ENCODE measurements at regions not wholly inside any gene's neighbourhood (a gene's known extent, or its start where the extent isn't known, plus 50 kb on each side); places are given as distances from the start of the nearest gene placed in this dataset.

- Histone ChIP-seq H3K9ac (ENCODE audit: low read depth, low read length) (no peak overlapping the region), H3K36me3 (ENCODE audit: control insufficient read depth, insufficient read depth, low read length) (no peaks in the 10 kb centered on the region), H3K4me1 (ENCODE audit: control insufficient read depth, insufficient read depth, low read length) (peaks cover 18% of the 10 kb centered on the region), H3K4me3 (ENCODE audit: low read depth, low read length) (no peak overlapping the region), H3K27me3 (ENCODE audit: control insufficient read depth, insufficient read depth, low read length) (no peaks in the 10 kb centered on the region), H3K27ac (ENCODE audit: low read depth, low read length) (no peak overlapping the region), H3K9me3 (ENCODE audit: control insufficient read depth, insufficient read depth, low read length) (no peaks in the 10 kb centered on the region)
Measured at GRCh38 chr12:41966001-41966400, 178.7 kb downstream of the GXYLT1 start.

GRCh38 chr12:41963398-41963797, 181.3 kb downstream of the GXYLT1 start:
- Histone ChIP-seq H3K9me3 (ENCODE audit: control insufficient read depth, insufficient read depth, low read length) (no peaks in the 10 kb centered on the region), H3K36me3 (ENCODE audit: control insufficient read depth, insufficient read depth, low read length) (no peaks in the 10 kb centered on the region), H3K27me3 (ENCODE audit: control insufficient read depth, insufficient read depth, low read length) (no peaks in the 10 kb centered on the region), H3K4me3 (ENCODE audit: low read depth, low read length) (no peak overlapping the region), H3K4me1 (ENCODE audit: control insufficient read depth, insufficient read depth, low read length) (peaks cover 13% of the 10 kb centered on the region), H3K27ac (ENCODE audit: low read depth, low read length) (no peak overlapping the region), H3K9ac (ENCODE audit: low read depth, low read length) (no peak overlapping the region)

- H3K9ac ChIP-seq (ENCODE audit: low read depth, low read length) = no peak overlapping the region
- H3K9me3 ChIP-seq (ENCODE audit: control insufficient read depth, insufficient read depth, low read length) = no peaks in the 10 kb centered on the region
- H3K27me3 ChIP-seq (ENCODE audit: control insufficient read depth, insufficient read depth, low read length) = no peaks in the 10 kb centered on the region
- H3K4me1 ChIP-seq (ENCODE audit: control insufficient read depth, insufficient read depth, low read length) = peaks cover 2% of the 10 kb centered on the region
- no peaks in the 10 kb centered on the region for H3K36me3 ChIP-seq (ENCODE audit: control insufficient read depth, insufficient read depth, low read length)
- no peak overlapping the region for H3K4me3 ChIP-seq (ENCODE audit: low read depth, low read length)
- H3K27ac ChIP-seq (ENCODE audit: low read depth, low read length) = no peak overlapping the region
Measured at GRCh38 chr12:41962171-41962572, 182.5 kb downstream of the GXYLT1 start.

- Histone ChIP-seq H3K9me3 (ENCODE audit: control insufficient read depth, insufficient read depth, low read length) (no peaks in the 10 kb centered on the region), H3K4me1 (ENCODE audit: control insufficient read depth, insufficient read depth, low read length) (no peaks in the 10 kb centered on the region), H3K27ac (ENCODE audit: low read depth, low read length) (no peak overlapping the region), H3K4me3 (ENCODE audit: low read depth, low read length) (no peak overlapping the region), H3K9ac (ENCODE audit: low read depth, low read length) (no peak overlapping the region), H3K27me3 (ENCODE audit: control insufficient read depth, insufficient read depth, low read length) (no peaks in the 10 kb centered on the region), H3K36me3 (ENCODE audit: control insufficient read depth, insufficient read depth, low read length) (no peaks in the 10 kb centered on the region)
Measured at GRCh38 chr12:41959271-41959670, 185.4 kb downstream of the GXYLT1 start.

- Histone ChIP-seq H3K36me3 (ENCODE audit: control insufficient read depth, insufficient read depth, low read length) (no peaks in the 10 kb centered on the region), H3K27ac (ENCODE audit: low read depth, low read length) (no peak overlapping the region), H3K9ac (ENCODE audit: low read depth, low read length) (no peak overlapping the region), H3K27me3 (ENCODE audit: control insufficient read depth, insufficient read depth, low read length) (no peaks in the 10 kb centered on the region), H3K4me1 (ENCODE audit: control insufficient read depth, insufficient read depth, low read length) (no peaks in the 10 kb centered on the region), H3K9me3 (ENCODE audit: control insufficient read depth, insufficient read depth, low read length) (no peaks in the 10 kb centered on the region), H3K4me3 (ENCODE audit: low read depth, low read length) (no peak overlapping the region)
Measured at GRCh38 chr12:41956353-41956752, 188.3 kb downstream of the GXYLT1 start.

- peaks cover 10% of the 10 kb centered on the region; the same call in 1 of the 2 replicates for H3K9me3 ChIP-seq (ENCODE audit: control insufficient read depth, insufficient read depth, low read length)
- H3K4me1 ChIP-seq (ENCODE audit: control insufficient read depth, insufficient read depth, low read length) = no peaks in the 10 kb centered on the region
- no peaks in the 10 kb centered on the region for H3K27me3 ChIP-seq (ENCODE audit: control insufficient read depth, insufficient read depth, low read length)
- no peak overlapping the region for H3K9ac ChIP-seq (ENCODE audit: low read depth, low read length)
- H3K4me3 ChIP-seq (ENCODE audit: low read depth, low read length) = no peak overlapping the region
- H3K36me3 ChIP-seq (ENCODE audit: control insufficient read depth, insufficient read depth, low read length) = no peaks in the 10 kb centered on the region
- no peak overlapping the region for H3K27ac ChIP-seq (ENCODE audit: low read depth, low read length)
Measured at GRCh38 chr12:41950455-41950854, 194.2 kb downstream of the GXYLT1 start.

GRCh38 chr12:41946106-41946505, 198.6 kb downstream of the GXYLT1 start:
- no peaks in the 10 kb centered on the region for H3K27me3 ChIP-seq (ENCODE audit: control insufficient read depth, insufficient read depth, low read length)
- H3K27ac ChIP-seq (ENCODE audit: low read depth, low read length) = no peak overlapping the region
- H3K4me1 ChIP-seq (ENCODE audit: control insufficient read depth, insufficient read depth, low read length) = no peaks in the 10 kb centered on the region
- no peaks in the 10 kb centered on the region for H3K36me3 ChIP-seq (ENCODE audit: control insufficient read depth, insufficient read depth, low read length)
- peaks cover 14% of the 10 kb centered on the region for H3K9me3 ChIP-seq (ENCODE audit: control insufficient read depth, insufficient read depth, low read length)
- no peak overlapping the region for H3K9ac ChIP-seq (ENCODE audit: low read depth, low read length)
- no peak overlapping the region for H3K4me3 ChIP-seq (ENCODE audit: low read depth, low read length)

- no peak overlapping the region for H3K9ac ChIP-seq (ENCODE audit: low read depth, low read length)
- H3K9me3 ChIP-seq (ENCODE audit: control insufficient read depth, insufficient read depth, low read length) = peaks cover 14% of the 10 kb centered on the region
- H3K27ac ChIP-seq (ENCODE audit: low read depth, low read length) = no peak overlapping the region
- no peaks in the 10 kb centered on the region for H3K36me3 ChIP-seq (ENCODE audit: control insufficient read depth, insufficient read depth, low read length)
- H3K4me3 ChIP-seq (ENCODE audit: low read depth, low read length) = no peak overlapping the region
- H3K4me1 ChIP-seq (ENCODE audit: control insufficient read depth, insufficient read depth, low read length) = no peaks in the 10 kb centered on the region
- no peaks in the 10 kb centered on the region; the same call in 1 of the 2 replicates for H3K27me3 ChIP-seq (ENCODE audit: control insufficient read depth, insufficient read depth, low read length)
Measured at GRCh38 chr12:41944216-41944615, 200.5 kb downstream of the GXYLT1 start.

GRCh38 chr12:41943671-41944070, 201.0 kb downstream of the GXYLT1 start:
- Histone ChIP-seq H3K4me3 (ENCODE audit: low read depth, low read length) (no peak overlapping the region), H3K27ac (ENCODE audit: low read depth, low read length) (no peak overlapping the region), H3K4me1 (ENCODE audit: control insufficient read depth, insufficient read depth, low read length) (no peaks in the 10 kb centered on the region), H3K9ac (ENCODE audit: low read depth, low read length) (no peak overlapping the region), H3K9me3 (ENCODE audit: control insufficient read depth, insufficient read depth, low read length) (peaks cover 14% of the 10 kb centered on the region), H3K27me3 (ENCODE audit: control insufficient read depth, insufficient read depth, low read length) (no peaks in the 10 kb centered on the region; the same call in 1 of the 2 replicates), H3K36me3 (ENCODE audit: control insufficient read depth, insufficient read depth, low read length) (no peaks in the 10 kb centered on the region)

- Histone ChIP-seq H3K4me3 (ENCODE audit: low read depth, low read length) (no peak overlapping the region), H3K9ac (ENCODE audit: low read depth, low read length) (no peak overlapping the region), H3K4me1 (ENCODE audit: control insufficient read depth, insufficient read depth, low read length) (no peaks in the 10 kb centered on the region), H3K36me3 (ENCODE audit: control insufficient read depth, insufficient read depth, low read length) (no peaks in the 10 kb centered on the region), H3K27me3 (ENCODE audit: control insufficient read depth, insufficient read depth, low read length) (peaks cover 2% of the 10 kb centered on the region; the same call in 1 of the 2 replicates), H3K27ac (ENCODE audit: low read depth, low read length) (no peak overlapping the region), H3K9me3 (ENCODE audit: control insufficient read depth, insufficient read depth, low read length) (peaks cover 14% of the 10 kb centered on the region)
Measured at GRCh38 chr12:41942354-41942753, 202.3 kb downstream of the GXYLT1 start.

GRCh38 chr12:41941079-41941478, 203.6 kb downstream of the GXYLT1 start:
- no peak overlapping the region for H3K4me3 ChIP-seq (ENCODE audit: low read depth, low read length)
- H3K4me1 ChIP-seq (ENCODE audit: control insufficient read depth, insufficient read depth, low read length) = no peaks in the 10 kb centered on the region

GRCh38 chr12:41940571-41940970, 204.1 kb downstream of the GXYLT1 start:
- Histone ChIP-seq H3K9ac (ENCODE audit: low read depth, low read length) (no peak overlapping the region), H3K4me3 (ENCODE audit: low read depth, low read length) (no peak overlapping the region), H3K4me1 (ENCODE audit: control insufficient read depth, insufficient read depth, low read length) (no peaks in the 10 kb centered on the region), H3K9me3 (ENCODE audit: control insufficient read depth, insufficient read depth, low read length) (peaks cover 4% of the 10 kb centered on the region; the same call in 1 of the 2 replicates), H3K36me3 (ENCODE audit: control insufficient read depth, insufficient read depth, low read length) (no peaks in the 10 kb centered on the region), H3K27me3 (ENCODE audit: control insufficient read depth, insufficient read depth, low read length) (peaks cover 16% of the 10 kb centered on the region), H3K27ac (ENCODE audit: low read depth, low read length) (no peak overlapping the region)

More at GRCh38 chr12:41941079-41941478, 203.6 kb downstream of the GXYLT1 start:
- H3K9ac ChIP-seq (ENCODE audit: low read depth, low read length) = no peak overlapping the region
- no peak overlapping the region for H3K27ac ChIP-seq (ENCODE audit: low read depth, low read length)
- no peaks in the 10 kb centered on the region for H3K36me3 ChIP-seq (ENCODE audit: control insufficient read depth, insufficient read depth, low read length)
- H3K27me3 ChIP-seq (ENCODE audit: control insufficient read depth, insufficient read depth, low read length) = peaks cover 11% of the 10 kb centered on the region
- peaks cover 7% of the 10 kb centered on the region; the same call in 1 of the 2 replicates for H3K9me3 ChIP-seq (ENCODE audit: control insufficient read depth, insufficient read depth, low read length)

Measured in HUES48 (cell line).